MM.1S (cell line): ENCODE measurements at regions not wholly inside any gene's neighbourhood (a gene's known extent, or its start where the extent isn't known, plus 50 kb on each side); places are given as distances from the start of the nearest gene placed in this dataset.

ENCODE experiments used
- DNase-seq: peaks from one replicate; pipeline ENCODE4 v3.0.0-alpha.2; 2015
- H2AFZ ChIP-seq: fragments of 300-600 bp; sonication (generic); 2 replicates; pipeline ENCODE4 v1.6.0; 2016; ENCODE audit warnings: antibody characterized with exemption, low read length
- H3F3A ChIP-seq: fragments of 300-600 bp; sonication (generic); 2 replicates; pipeline ENCODE4 v1.6.1; 2016; ENCODE audit warnings: mild to moderate bottlenecking, antibody characterized with exemption, low read length, moderate library complexity, mixed read lengths; ENCODE audit not compliant: insufficient read depth
- H3K27ac ChIP-seq: fragments of 300-600 bp; sonication (generic); 2 replicates; pipeline ENCODE4 v1.5.1; 2016; ENCODE audit warnings: mild to moderate bottlenecking, low read length
- H3K27me3 ChIP-seq: fragments of 300-600 bp; sonication (generic); replicated peaks from 2 replicates; pipeline ENCODE4 v1.6.0; 2016; ENCODE audit warnings: low read length; ENCODE audit not compliant: insufficient read depth
- H3K36me3 ChIP-seq: fragments of 300-600 bp; sonication (generic); replicated peaks from 2 replicates; pipeline ENCODE4 v1.6.1; 2016; ENCODE audit warnings: mild to moderate bottlenecking, low read length, mixed read lengths; ENCODE audit not compliant: insufficient read depth
- H3K4me1 ChIP-seq: fragments of 300-600 bp; sonication (generic); 2 replicates; pipeline ENCODE4 v1.6.1; 2016; ENCODE audit warnings: low read length, mixed read lengths
- H3K4me2 ChIP-seq: fragments of 300-600 bp; sonication (generic); 2 replicates; pipeline ENCODE4 v1.6.0; 2016; ENCODE audit warnings: low read depth, low read length
- H3K4me3 ChIP-seq: fragments of 300-600 bp; sonication (generic); 2 replicates; pipeline ENCODE4 v1.5.1; 2016; ENCODE audit warnings: low read length, mixed read lengths
- H3K79me2 ChIP-seq: fragments of 300-600 bp; sonication (generic); 2 replicates; pipeline ENCODE4 v1.6.1; 2016; ENCODE audit warnings: mixed run types, low read length, mixed read lengths
- H3K9ac ChIP-seq: fragments of 300-600 bp; sonication (generic); 2 replicates; pipeline ENCODE4 v1.6.1; 2016; ENCODE audit warnings: low read length, mixed read lengths
- H3K9me2 ChIP-seq: fragments of 300-600 bp; sonication (generic); replicated peaks from 2 replicates; pipeline ENCODE4 v1.6.1; 2016; ENCODE audit warnings: mild to moderate bottlenecking, low read length, mixed read lengths; ENCODE audit not compliant: insufficient read depth
- H3K9me3 ChIP-seq: fragments of 300-600 bp; sonication (generic); replicated peaks from 2 replicates; pipeline ENCODE4 v1.6.1; 2016; ENCODE audit warnings: mild to moderate bottlenecking, low read length, mixed read lengths; ENCODE audit not compliant: insufficient read depth
- H4K20me1 ChIP-seq: fragments of 300-600 bp; sonication (generic); 2 replicates; pipeline ENCODE4 v1.6.1; 2016; ENCODE audit warnings: mild to moderate bottlenecking, low read length, moderate library complexity, mixed read lengths; ENCODE audit not compliant: insufficient read depth
- CTCF ChIP-seq: fragments of 300-600 bp; sonication (generic); IDR thresholded peaks from 2 replicates; pipeline ENCODE4 v1.5.1; 2016; ENCODE audit warnings: antibody characterized with exemption, low read length, mixed read lengths
- EZH2 ChIP-seq: fragments of 300-600 bp; sonication (generic); optimal IDR thresholded peaks from 2 replicates; pipeline ENCODE3; 2017; ENCODE audit warnings: low read depth, mild to moderate bottlenecking, antibody characterized with exemption, low read length, mixed read lengths
- EZH2phosphoT487 ChIP-seq: fragments of 300-600 bp; sonication (generic); IDR thresholded peaks from 2 replicates; pipeline ENCODE4 v1.6.1; 2018; ENCODE audit warnings: antibody characterized with exemption, low read length

- Histone ChIP-seq H3K4me1 (no peaks in the 10 kb centered on the region), H3K9me2 (no peaks in the 10 kb centered on the region), H2AFZ (no peak overlapping the region), H3K9ac (no peak overlapping the region), H3K79me2 (no peaks in the 10 kb centered on the region), H3K27me3 (no peaks in the 10 kb centered on the region), H3F3A (no peaks in the 10 kb centered on the region), H3K9me3 (no peaks in the 10 kb centered on the region), H3K4me2 (no peak overlapping the region), H3K4me3 (no peak overlapping the region), H4K20me1 (no peaks in the 10 kb centered on the region), H3K27ac (no peak overlapping the region), H3K36me3 (no peaks in the 10 kb centered on the region)
- no peak for DNase-seq
- TF ChIP-seq EZH2 (no peak), CTCF (no peak), EZH2phosphoT487 (no peak)
Measured at GRCh38 chr2:121101093-121101715, 183.8 kb downstream of the TFCP2L1 start.

GRCh38 chr2:121102941-121103340 lies 182.1 kb downstream of the TFCP2L1 start:
- TF ChIP-seq CTCF (no peak), EZH2 (no peak), EZH2phosphoT487 (no peak)
- no peaks in the 10 kb centered on the region for H3K27me3 ChIP-seq
- no peaks in the 10 kb centered on the region for H3K79me2 ChIP-seq
- H3K9me3 ChIP-seq: no peaks in the 10 kb centered on the region
- no peak overlapping the region for H3K9ac ChIP-seq
- no peak overlapping the region for H3K4me3 ChIP-seq
- no peak for DNase-seq
- H4K20me1 ChIP-seq: no peaks in the 10 kb centered on the region
- no peak overlapping the region for H3K4me2 ChIP-seq
- H3K36me3 ChIP-seq: no peaks in the 10 kb centered on the region
- no peaks in the 10 kb centered on the region for H3F3A ChIP-seq
- H3K4me1 ChIP-seq: no peaks in the 10 kb centered on the region
- H3K27ac ChIP-seq: no peak overlapping the region
- no peak overlapping the region for H2AFZ ChIP-seq
- H3K9me2 ChIP-seq: no peaks in the 10 kb centered on the region

DNA sequence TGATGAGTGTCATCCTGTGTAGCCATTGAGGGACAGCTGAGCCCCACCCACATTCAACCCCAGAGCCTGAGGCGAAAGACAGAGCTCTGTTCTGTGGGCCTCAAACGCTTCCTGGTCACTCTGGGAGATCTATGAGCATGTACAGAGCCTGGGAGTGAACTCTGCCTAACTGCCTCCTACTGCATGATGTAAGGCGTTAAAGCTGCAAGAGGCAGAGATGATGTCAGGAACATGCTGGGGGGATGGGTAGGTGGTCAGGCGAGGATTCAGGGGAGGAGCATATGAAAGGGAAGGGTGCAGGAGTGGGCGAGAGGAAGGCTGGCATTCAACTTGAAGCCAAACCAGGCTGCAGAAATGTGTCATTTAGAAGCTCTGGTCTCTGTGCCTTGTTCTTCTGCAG lies 181.0 kb downstream of the TFCP2L1 start:
- no peak overlapping the region for H3K27ac ChIP-seq
- no peak for DNase-seq
- no peak overlapping the region for H2AFZ ChIP-seq
- H3K9me3 ChIP-seq: no peaks in the 10 kb centered on the region
- H4K20me1 ChIP-seq: no peaks in the 10 kb centered on the region
- H3K36me3 ChIP-seq: no peaks in the 10 kb centered on the region
- no peak overlapping the region for H3K9ac ChIP-seq
- TF ChIP-seq EZH2phosphoT487 (no peak), CTCF (no peak), EZH2 (no peak)
- no peaks in the 10 kb centered on the region for H3K9me2 ChIP-seq
- H3K27me3 ChIP-seq: no peaks in the 10 kb centered on the region
- H3K4me3 ChIP-seq: no peak overlapping the region
- no peaks in the 10 kb centered on the region for H3F3A ChIP-seq
- no peak overlapping the region for H3K4me2 ChIP-seq
- no peaks in the 10 kb centered on the region for H3K79me2 ChIP-seq
- no peaks in the 10 kb centered on the region for H3K4me1 ChIP-seq
